ENCODE measurements at regions not wholly inside any gene's neighbourhood (a gene's known extent, or its start where the extent isn't known, plus 50 kb on each side); places are given as distances from the start of the nearest gene placed in this dataset.

- no peaks in the 10 kb centered on the region for H3K27me3 ChIP-seq (ENCODE audit: low read depth)
- H3K36me3 ChIP-seq = no peaks in the 10 kb centered on the region
- H3K4me3 ChIP-seq = no peak overlapping the region
- H3K27ac ChIP-seq (replicated peaks) = no peak overlapping the region
- H3K4me1 ChIP-seq = peaks cover 10% of the 10 kb centered on the region
- intact Hi-C loops (cut with micrococcal nuclease) = no loop called here
- no peak for DNase-seq
- TF ChIP-seq CTCF (IDR thresholded peaks at IDR 0.05; ENCODE audit: borderline replicate concordance) = no peak
- H3K9me3 ChIP-seq (replicated peaks) = no peaks in the 10 kb centered on the region
Observed at GRCh38 chr6:16047435-16047990, 81.4 kb upstream of the MYLIP start.

GRCh38 chr6:16045238-16045637 lies 83.6 kb upstream of the MYLIP start:
- no peak for TF ChIP-seq CTCF (IDR thresholded peaks at IDR 0.05; ENCODE audit: borderline replicate concordance)
- peaks cover 10% of the 10 kb centered on the region for H3K4me1 ChIP-seq
- intact Hi-C loops (cut with micrococcal nuclease) = no loop called here
- no peak overlapping the region for H3K4me3 ChIP-seq
- H3K27me3 ChIP-seq (ENCODE audit: low read depth) = no peaks in the 10 kb centered on the region
- DNase-seq = no peak
- no peaks in the 10 kb centered on the region for H3K36me3 ChIP-seq
- no peak overlapping the region for H3K27ac ChIP-seq (replicated peaks)
- peaks cover 8% of the 10 kb centered on the region for H3K9me3 ChIP-seq (replicated peaks)

GRCh38 chr6:16044211-16044643 lies 84.7 kb upstream of the MYLIP start:
- intact Hi-C loops (cut with micrococcal nuclease) = no loop called here
- H3K27ac ChIP-seq (replicated peaks) = no peak overlapping the region
- H3K4me1 ChIP-seq = peaks cover 10% of the 10 kb centered on the region
- TF ChIP-seq CTCF (IDR thresholded peaks at IDR 0.05; ENCODE audit: borderline replicate concordance) = no peak
- no peaks in the 10 kb centered on the region for H3K27me3 ChIP-seq (ENCODE audit: low read depth)
- no peak for DNase-seq
- no peaks in the 10 kb centered on the region for H3K36me3 ChIP-seq
- no peak overlapping the region for H3K4me3 ChIP-seq
- peaks cover 11% of the 10 kb centered on the region for H3K9me3 ChIP-seq (replicated peaks)

GRCh38 chr6:16043171-16044135 lies 85.4 kb upstream of the MYLIP start:
- intact Hi-C loops (cut with micrococcal nuclease) = no loop called here
- no peak overlapping the region for H3K4me3 ChIP-seq
- H3K27me3 ChIP-seq (ENCODE audit: low read depth) = no peaks in the 10 kb centered on the region
- H3K9me3 ChIP-seq (replicated peaks) = peaks cover 11% of the 10 kb centered on the region
- no peak for TF ChIP-seq CTCF (IDR thresholded peaks at IDR 0.05; ENCODE audit: borderline replicate concordance)
- no peak overlapping the region for H3K27ac ChIP-seq (replicated peaks)
- peaks cover 10% of the 10 kb centered on the region for H3K4me1 ChIP-seq
- H3K36me3 ChIP-seq = no peaks in the 10 kb centered on the region
- DNase-seq = no peak

GRCh38 chr6:16042751-16043150 lies 86.1 kb upstream of the MYLIP start:
- Histone ChIP-seq H3K27ac (replicated peaks) (no peak overlapping the region), H3K4me1 (peaks cover 10% of the 10 kb centered on the region), H3K9me3 (replicated peaks) (peaks cover 11% of the 10 kb centered on the region), H3K36me3 (no peaks in the 10 kb centered on the region), H3K27me3 (ENCODE audit: low read depth) (no peaks in the 10 kb centered on the region), H3K4me3 (no peak overlapping the region)
- TF ChIP-seq CTCF (IDR thresholded peaks at IDR 0.05; ENCODE audit: borderline replicate concordance) = no peak
- intact Hi-C loops (cut with micrococcal nuclease) = no loop called here
- no peak for DNase-seq
